Muscle layer of duodenum (tissue), 2 donors: ENCODE measurements at regions not wholly inside any gene's neighbourhood (a gene's known extent, or its start where the extent isn't known, plus 50 kb on each side); places are given as distances from the start of the nearest gene placed in this dataset.

ENCODE experiments used
- H3K27ac ChIP-seq: one replicate; pipeline ENCODE4 v1.7.0; 2013; ENCODE audit warnings: mild to moderate bottlenecking, low read length
- H3K27me3 ChIP-seq: one replicate; pipeline ENCODE4 v1.7.0; 2013; ENCODE audit warnings: low read depth, mild to moderate bottlenecking, control low read depth, low read length
- H3K36me3 ChIP-seq, 2 donors: one replicate each; pipeline ENCODE4 v1.7.0; 2013; ENCODE audit warnings: low read length in 2 of 2, control low read depth in 1 of 2, mild to moderate bottlenecking in 1 of 2; ENCODE audit not compliant: insufficient read depth in 2 of 2, control insufficient read depth in 1 of 2
- H3K4me1 ChIP-seq, 2 donors: one replicate each; pipeline ENCODE4 v1.7.0; 2013; ENCODE audit warnings: low read length in 2 of 2, mild to moderate bottlenecking in 2 of 2, control low read depth in 1 of 2, moderate library complexity in 1 of 2; ENCODE audit not compliant: insufficient read depth in 2 of 2, control insufficient read depth in 1 of 2
- H3K4me3 ChIP-seq, 2 donors: one replicate each; pipeline ENCODE4 v1.7.0; 2013; ENCODE audit warnings: low read length in 2 of 2, low read depth in 1 of 2, mild to moderate bottlenecking in 1 of 2
- H3K9me3 ChIP-seq, 2 donors: one replicate each; pipeline ENCODE4 v1.7.0; 2013; ENCODE audit warnings: low read length in 2 of 2, control low read depth in 1 of 2, mild to moderate bottlenecking in 1 of 2; ENCODE audit not compliant: control insufficient read depth in 1 of 2
- donor health status: healthy.

GRCh38 chr3:197445896-197446699, 109.7 kb downstream of the BDH1 start:
- H3K27ac ChIP-seq: no peak overlapping the region
- no peaks in the 10 kb centered on the region for H3K9me3 ChIP-seq
- H3K27me3 ChIP-seq: no peaks in the 10 kb centered on the region
- no peak overlapping the region for H3K4me3 ChIP-seq
- H3K36me3 ChIP-seq: no peaks in the 10 kb centered on the region
- H3K4me1 ChIP-seq: no peaks in the 10 kb centered on the region

- Histone ChIP-seq H3K27ac (no peak overlapping the region), H3K9me3 (no peaks in the 10 kb centered on the region), H3K4me3 (no peak overlapping the region), H3K36me3 (no peaks in the 10 kb centered on the region), H3K4me1 (no peaks in the 10 kb centered on the region), H3K27me3 (no peaks in the 10 kb centered on the region)
These were observed 110.9 kb downstream of the BDH1 start for GRCh38 chr3:197444793-197445379.

GRCh38 chr3:197443506-197443905, 112.3 kb downstream of the BDH1 start:
- Histone ChIP-seq H3K36me3 (no peaks in the 10 kb centered on the region), H3K4me3 (no peak overlapping the region), H3K27ac (no peak overlapping the region), H3K27me3 (no peaks in the 10 kb centered on the region), H3K9me3 (no peaks in the 10 kb centered on the region), H3K4me1 (no peaks in the 10 kb centered on the region)

- H3K27me3 ChIP-seq: no peaks in the 10 kb centered on the region
- H3K4me1 ChIP-seq: no peaks in the 10 kb centered on the region
- no peaks in the 10 kb centered on the region for H3K9me3 ChIP-seq
- no peak overlapping the region for H3K27ac ChIP-seq
- no peaks in the 10 kb centered on the region for H3K36me3 ChIP-seq
- no peak overlapping the region for H3K4me3 ChIP-seq
These were observed 115.0 kb downstream of the BDH1 start for GRCh38 chr3:197440717-197441303.

GRCh38 chr3:197438906-197439305, 116.9 kb downstream of the BDH1 start:
- H3K27ac ChIP-seq: no peak overlapping the region
- H3K27me3 ChIP-seq: no peaks in the 10 kb centered on the region
- no peaks in the 10 kb centered on the region for H3K36me3 ChIP-seq
- no peaks in the 10 kb centered on the region for H3K4me1 ChIP-seq
- no peak overlapping the region for H3K4me3 ChIP-seq
- no peaks in the 10 kb centered on the region for H3K9me3 ChIP-seq

- H3K9me3 ChIP-seq: no peaks in the 10 kb centered on the region
- H3K36me3 ChIP-seq: no peaks in the 10 kb centered on the region
- H3K27me3 ChIP-seq: no peaks in the 10 kb centered on the region
- peaks cover 0 to 17% of the 10 kb centered on the region in 2 donors for H3K4me1 ChIP-seq
- H3K4me3 ChIP-seq: no peak overlapping the region
- H3K27ac ChIP-seq: no peak overlapping the region
These were observed 120.3 kb downstream of the BDH1 start for GRCh38 chr3:197435426-197435825.

- H3K9me3 ChIP-seq: no peaks in the 10 kb centered on the region
- H3K4me3 ChIP-seq: no peak overlapping the region
- H3K27me3 ChIP-seq: no peaks in the 10 kb centered on the region
- no peak overlapping the region for H3K27ac ChIP-seq
- peaks cover 0 to 17% of the 10 kb centered on the region in 2 donors for H3K4me1 ChIP-seq
- H3K36me3 ChIP-seq: no peaks in the 10 kb centered on the region
These were observed 120.9 kb downstream of the BDH1 start for GRCh38 chr3:197434830-197435229.

- no peaks in the 10 kb centered on the region for H3K36me3 ChIP-seq
These were observed 123.2 kb downstream of the BDH1 start for GRCh38 chr3:197432384-197433127.

GRCh38 chr3:197431346-197431910, 124.3 kb downstream of the BDH1 start:
- no peaks in the 10 kb centered on the region for H3K9me3 ChIP-seq
- no peaks in the 10 kb centered on the region for H3K36me3 ChIP-seq
- H3K27me3 ChIP-seq: no peaks in the 10 kb centered on the region
- H3K4me1 ChIP-seq: peaks cover 0 to 17% of the 10 kb centered on the region in 2 donors
- H3K4me3 ChIP-seq: no peak overlapping the region
- no peak overlapping the region for H3K27ac ChIP-seq

More at GRCh38 chr3:197432384-197433127, 123.2 kb downstream of the BDH1 start:
- Histone ChIP-seq H3K9me3 (no peaks in the 10 kb centered on the region), H3K4me3 (no peak overlapping the region), H3K4me1 (peaks cover 0 to 17% of the 10 kb centered on the region in 2 donors), H3K27ac (no peak overlapping the region), H3K27me3 (no peaks in the 10 kb centered on the region)

- peaks cover 0 to 17% of the 10 kb centered on the region in 2 donors for H3K4me1 ChIP-seq
- H3K27ac ChIP-seq: no peak overlapping the region
- H3K36me3 ChIP-seq: no peaks in the 10 kb centered on the region
- H3K27me3 ChIP-seq: no peaks in the 10 kb centered on the region
- H3K9me3 ChIP-seq: no peaks in the 10 kb centered on the region
- no peak overlapping the region for H3K4me3 ChIP-seq
These were observed 124.8 kb downstream of the BDH1 start for GRCh38 chr3:197430934-197431333.

- H3K9me3 ChIP-seq: no peaks in the 10 kb centered on the region
- H3K4me1 ChIP-seq: peaks cover 0 to 17% of the 10 kb centered on the region in 2 donors
- H3K4me3 ChIP-seq: no peak overlapping the region
- H3K27me3 ChIP-seq: no peaks in the 10 kb centered on the region
- H3K27ac ChIP-seq: no peak overlapping the region
- no peaks in the 10 kb centered on the region for H3K36me3 ChIP-seq
These were observed 125.3 kb downstream of the BDH1 start for GRCh38 chr3:197430502-197430901.
